Karpas-422 (cell line): ENCODE measurements at regions not wholly inside any gene's neighbourhood (a gene's known extent, or its start where the extent isn't known, plus 50 kb on each side); places are given as distances from the start of the nearest gene placed in this dataset.
A peak's percentile ranks its signal among the peaks of the same experiment; 100 is the strongest.

Experiments used
- DNase-seq: peaks from one replicate; pipeline ENCODE4 v3.0.0-alpha.2; 2015
- H2AFZ ChIP-seq: fragments of 200-600 bp; sonication (generic); 2 replicates; pipeline ENCODE4 v1.6.1; 2014; ENCODE audit warnings: antibody characterized with exemption, low read length, mixed read lengths
- H3K27ac ChIP-seq: fragments of 200-600 bp; sonication (generic); 2 replicates; pipeline ENCODE4 v1.5.1; 2014; ENCODE audit warnings: mild to moderate bottlenecking, low read length, moderate library complexity
- H3K27me3 ChIP-seq: fragments of 200-600 bp; sonication (generic); 2 replicates; pipeline ENCODE4 v1.6.1; 2014; ENCODE audit warnings: low read length, mixed read lengths
- H3K36me3 ChIP-seq: fragments of 200-600 bp; sonication (generic); 2 replicates; pipeline ENCODE4 v1.6.1; 2014; ENCODE audit warnings: low read length, mixed read lengths; ENCODE audit not compliant: insufficient read depth
- H3K4me1 ChIP-seq: fragments of 200-600 bp; sonication (generic); 2 replicates; pipeline ENCODE4 v1.6.1; 2014; ENCODE audit warnings: mild to moderate bottlenecking, low read length, mixed read lengths
- H3K4me2 ChIP-seq: fragments of 200-600 bp; sonication (generic); 2 replicates; pipeline ENCODE4 v1.6.1; 2014; ENCODE audit warnings: low read length, low read depth, mild to moderate bottlenecking; ENCODE audit not compliant: poor library complexity, severe bottlenecking
- H3K4me3 ChIP-seq: fragments of 200-600 bp; sonication (generic); 2 replicates; pipeline ENCODE4 v1.5.1; 2014; ENCODE audit warnings: mild to moderate bottlenecking, antibody characterized with exemption, low read length, mixed read lengths
- H3K79me2 ChIP-seq: fragments of 200-600 bp; sonication (generic); 2 replicates; pipeline ENCODE4 v1.6.1; 2014; ENCODE audit warnings: mild to moderate bottlenecking, low read length, mixed read lengths
- H3K9ac ChIP-seq: fragments of 200-600 bp; sonication (generic); 2 replicates; pipeline ENCODE4 v1.6.0; 2014; ENCODE audit warnings: low read length
- H3K9me2 ChIP-seq: fragments of 200-600 bp; sonication (generic), shearing (Covaris generic); replicated peaks from 2 replicates; pipeline ENCODE4 v1.6.0; 2014; ENCODE audit warnings: mild to moderate bottlenecking, low read length, moderate library complexity; ENCODE audit not compliant: insufficient read depth
- H3K9me3 ChIP-seq: fragments of 300-700, 200-600 bp; sonication (generic); 2 replicates; pipeline ENCODE4 v1.6.1; 2014; ENCODE audit warnings: low read length, mixed read lengths
- H4K20me1 ChIP-seq: fragments of 200-600 bp; sonication (generic); 2 replicates; pipeline ENCODE4 v1.6.1; 2014; ENCODE audit warnings: mild to moderate bottlenecking, antibody characterized with exemption, low read length, low read depth; ENCODE audit not compliant: insufficient read depth

DNA sequence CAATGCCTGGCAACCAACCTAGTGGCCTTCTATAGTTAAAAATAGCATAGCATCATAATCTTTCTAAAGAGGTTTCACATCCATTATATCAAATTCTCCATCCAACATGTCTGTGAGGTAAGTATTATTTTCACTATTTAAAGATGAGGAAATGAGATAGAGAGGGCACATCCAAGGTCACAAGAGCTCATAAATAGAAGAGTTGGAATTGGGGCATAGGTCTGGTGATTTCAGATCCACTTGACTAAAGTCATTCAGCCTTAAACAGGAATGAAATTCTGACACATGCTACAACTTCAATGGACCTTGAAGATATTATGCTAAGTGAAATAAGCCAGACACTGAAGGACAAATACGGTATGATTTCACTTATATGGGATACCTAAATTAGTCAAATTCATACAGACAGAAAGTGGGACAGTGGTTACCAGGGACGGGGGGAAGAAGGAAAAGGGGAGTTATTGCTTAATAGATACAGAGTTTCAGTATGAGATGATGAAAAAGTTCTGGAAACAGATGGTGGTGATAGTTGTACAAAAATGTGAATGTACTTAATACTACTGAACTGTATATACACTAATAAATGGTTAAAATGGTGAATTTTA, 259.6 kb upstream of the NR4A3 start:
- H3K9me3 ChIP-seq = no peaks in the 10 kb centered on the region
- H3K9ac ChIP-seq = no peak overlapping the region
- H3K27ac ChIP-seq = no peak overlapping the region
- H3K4me2 ChIP-seq = no peak overlapping the region
- no peak for DNase-seq
- H3K79me2 ChIP-seq = no peaks in the 10 kb centered on the region
- no peak overlapping the region for H3K4me3 ChIP-seq
- H3K36me3 ChIP-seq = no peaks in the 10 kb centered on the region
- H3K9me2 ChIP-seq = no peaks in the 10 kb centered on the region; the same call in 1 of the 2 replicates
- H3K27me3 ChIP-seq = no peaks in the 10 kb centered on the region
- H4K20me1 ChIP-seq = no peaks in the 10 kb centered on the region
- H2AFZ ChIP-seq = no peak overlapping the region
- H3K4me1 ChIP-seq = no peaks in the 10 kb centered on the region

DNA sequence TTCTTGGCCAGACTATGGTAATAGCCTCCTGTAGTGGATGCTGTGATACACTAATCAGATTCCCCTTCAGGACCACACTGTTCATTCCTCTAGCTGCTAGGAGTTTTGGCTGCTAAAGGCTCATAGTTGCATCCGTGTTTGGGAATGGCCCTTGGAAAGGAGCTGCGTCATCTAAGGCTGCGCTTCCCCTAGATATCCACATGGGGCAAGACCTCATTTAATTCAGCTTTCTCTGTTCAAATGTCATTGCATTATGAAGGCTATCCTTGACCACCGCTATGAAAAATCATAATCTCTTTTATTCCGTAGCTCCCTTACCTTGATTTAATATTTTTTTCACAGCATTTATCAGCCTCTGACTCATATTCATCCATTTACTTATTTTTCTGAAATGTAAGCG, 258.3 kb upstream of the NR4A3 start:
- H3K4me1 ChIP-seq = no peaks in the 10 kb centered on the region

DNA sequence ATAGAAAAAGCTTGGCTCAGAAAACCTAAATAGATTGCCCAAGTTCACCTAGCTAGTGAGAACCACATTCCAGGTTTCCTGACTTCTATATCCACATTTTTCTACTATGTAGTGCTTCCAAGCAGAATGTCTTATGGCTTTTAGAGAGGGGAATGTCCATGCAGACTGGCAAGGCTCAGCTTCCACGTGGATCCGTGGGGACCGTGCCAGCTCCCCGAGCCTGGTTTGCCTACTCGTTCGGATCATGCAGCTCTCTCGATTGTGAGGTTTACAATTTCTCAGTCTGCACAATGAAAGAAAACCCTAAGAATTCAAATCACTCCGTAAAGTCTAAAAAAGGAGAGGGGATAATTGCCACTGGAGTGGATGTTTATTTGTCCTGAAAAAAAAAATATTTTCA, 256.5 kb upstream of the NR4A3 start:
- no peak overlapping the region for H3K4me3 ChIP-seq
- H3K4me1 ChIP-seq = no peaks in the 10 kb centered on the region
- H2AFZ ChIP-seq = no peak overlapping the region
- no peaks in the 10 kb centered on the region; the same call in 1 of the 2 replicates for H3K9me2 ChIP-seq
- H3K9me3 ChIP-seq = no peaks in the 10 kb centered on the region
- no peak overlapping the region for H3K9ac ChIP-seq
- DNase-seq = no peak
- no peak overlapping the region for H3K4me2 ChIP-seq
- no peaks in the 10 kb centered on the region for H4K20me1 ChIP-seq
- H3K27ac ChIP-seq = no peak overlapping the region
- no peaks in the 10 kb centered on the region for H3K36me3 ChIP-seq
- no peaks in the 10 kb centered on the region for H3K79me2 ChIP-seq
- no peaks in the 10 kb centered on the region for H3K27me3 ChIP-seq

More for the DNA sequence above, 258.3 kb upstream of the NR4A3 start:
- no peaks in the 10 kb centered on the region for H3K36me3 ChIP-seq
- H4K20me1 ChIP-seq = no peaks in the 10 kb centered on the region
- no peak overlapping the region for H3K9ac ChIP-seq
- H3K27ac ChIP-seq = no peak overlapping the region
- H3K79me2 ChIP-seq = no peaks in the 10 kb centered on the region
- no peak for DNase-seq
- H2AFZ ChIP-seq = no peak overlapping the region
- H3K9me2 ChIP-seq = no peaks in the 10 kb centered on the region; the same call in 1 of the 2 replicates
- H3K4me3 ChIP-seq = no peak overlapping the region
- H3K9me3 ChIP-seq = no peaks in the 10 kb centered on the region
- H3K27me3 ChIP-seq = no peaks in the 10 kb centered on the region
- no peak overlapping the region for H3K4me2 ChIP-seq

DNA sequence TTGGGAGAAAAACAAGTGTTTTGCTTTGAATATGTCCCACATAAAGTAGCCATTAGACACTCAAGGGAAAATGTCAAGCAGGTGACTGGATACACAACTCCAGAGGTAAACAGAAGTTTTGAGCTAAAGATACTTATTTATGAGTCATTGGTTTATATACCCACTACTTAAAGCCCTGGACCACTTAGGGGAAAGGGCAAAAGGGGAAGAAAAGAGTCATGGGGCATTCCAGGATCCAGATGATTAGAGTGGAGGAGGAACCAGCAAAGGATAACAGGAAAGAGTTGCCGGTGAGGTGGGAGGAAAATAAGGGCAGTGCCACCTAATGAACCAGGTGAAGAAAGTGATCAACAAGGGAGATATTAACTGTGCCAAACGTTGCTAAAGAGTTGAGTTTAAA, 254.2 kb upstream of the NR4A3 start:
- no peaks in the 10 kb centered on the region for H3K27me3 ChIP-seq
- no peak overlapping the region for H3K27ac ChIP-seq
- H4K20me1 ChIP-seq = no peaks in the 10 kb centered on the region
- H3K4me1 ChIP-seq = no peaks in the 10 kb centered on the region
- DNase-seq = no peak
- H2AFZ ChIP-seq = no peak overlapping the region
- no peaks in the 10 kb centered on the region for H3K36me3 ChIP-seq
- no peak overlapping the region for H3K4me2 ChIP-seq
- H3K4me3 ChIP-seq = no peak overlapping the region
- H3K9ac ChIP-seq = no peak overlapping the region
- no peaks in the 10 kb centered on the region for H3K9me3 ChIP-seq
- no peaks in the 10 kb centered on the region for H3K9me2 ChIP-seq
- no peaks in the 10 kb centered on the region for H3K79me2 ChIP-seq

DNA sequence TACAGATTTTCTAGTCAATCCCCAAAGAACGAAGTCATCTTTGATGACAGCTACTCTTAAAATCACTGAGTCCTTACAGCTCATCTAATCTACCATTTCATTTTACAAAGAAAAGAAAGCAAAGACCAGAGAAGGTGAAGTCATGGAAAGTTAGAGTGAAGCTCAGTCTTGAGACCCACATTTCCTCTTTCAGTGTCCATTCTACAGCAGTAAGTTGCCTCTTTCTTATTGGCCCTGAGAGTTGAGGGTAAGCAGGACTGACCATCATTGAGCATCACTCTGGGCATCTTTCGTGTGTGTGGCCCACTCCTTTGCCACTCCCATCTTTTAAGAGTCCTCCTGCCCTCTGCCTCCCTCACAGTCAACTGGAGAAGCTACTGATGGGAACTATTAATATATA, 251.8 kb upstream of the NR4A3 start:
- Histone ChIP-seq H3K36me3 (no peaks in the 10 kb centered on the region), H4K20me1 (no peaks in the 10 kb centered on the region), H3K4me3 (no peak overlapping the region), H3K27ac (no peak overlapping the region), H3K9me3 (no peaks in the 10 kb centered on the region), H3K9ac (no peak overlapping the region), H3K27me3 (no peaks in the 10 kb centered on the region), H3K79me2 (no peaks in the 10 kb centered on the region), H3K9me2 (no peaks in the 10 kb centered on the region), H3K4me1 (no peaks in the 10 kb centered on the region), H3K4me2 (no peak overlapping the region), H2AFZ (no peak overlapping the region)
- no peak for DNase-seq

DNA sequence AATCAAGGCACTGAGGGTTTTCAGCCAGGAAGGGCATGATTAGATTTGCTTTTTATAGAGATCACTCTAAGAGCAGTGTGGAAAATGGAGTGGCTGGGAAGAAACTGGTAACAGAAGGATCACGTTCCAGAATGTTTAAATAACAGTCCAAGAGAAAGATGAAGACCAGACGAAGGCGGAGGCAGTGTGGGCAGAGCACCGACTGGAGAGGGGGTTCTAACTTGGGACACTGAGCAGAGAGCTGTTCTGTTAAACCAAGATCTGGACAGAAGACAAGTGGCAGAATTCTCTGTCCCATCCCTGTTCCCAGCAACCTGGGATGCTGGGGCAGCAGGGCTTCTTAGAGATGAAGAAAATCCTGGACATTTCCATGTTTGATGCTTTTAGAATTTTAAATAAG, 249.1 kb upstream of the NR4A3 start:
- Histone ChIP-seq H3K4me3 (no peak overlapping the region), H3K79me2 (no peaks in the 10 kb centered on the region), H3K36me3 (no peaks in the 10 kb centered on the region), H3K9ac (no peak overlapping the region), H3K27ac (no peak overlapping the region), H2AFZ (no peak overlapping the region), H3K4me2 (no peak overlapping the region), H3K4me1 (no peaks in the 10 kb centered on the region), H3K9me3 (no peaks in the 10 kb centered on the region), H3K27me3 (no peaks in the 10 kb centered on the region), H3K9me2 (no peaks in the 10 kb centered on the region), H4K20me1 (no peaks in the 10 kb centered on the region)
- no peak for DNase-seq

DNA sequence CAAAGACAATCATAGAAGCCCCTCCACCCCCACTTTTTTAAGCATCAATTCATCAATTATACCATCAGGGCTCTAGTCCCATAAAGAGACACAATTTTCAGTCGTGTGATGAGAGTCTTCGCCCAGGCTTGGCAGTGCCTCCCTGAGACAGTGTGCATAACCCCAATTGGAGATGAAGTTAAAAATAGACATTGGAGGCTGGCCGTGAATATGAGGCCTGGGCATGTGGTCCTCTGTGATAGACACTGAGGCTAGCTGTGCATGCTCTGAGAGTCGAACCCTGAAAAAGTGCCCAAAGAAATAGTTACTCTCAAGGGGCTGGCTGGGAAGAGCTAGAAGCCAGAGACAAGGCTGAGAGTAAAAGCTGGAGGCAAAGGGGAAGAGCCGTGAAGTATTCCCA, 248.6 kb upstream of the NR4A3 start:
- no peaks in the 10 kb centered on the region for H3K4me1 ChIP-seq
- H3K27me3 ChIP-seq = no peaks in the 10 kb centered on the region
- no peak overlapping the region for H3K27ac ChIP-seq
- H3K9me3 ChIP-seq = no peaks in the 10 kb centered on the region
- H2AFZ ChIP-seq = no peak overlapping the region
- no peaks in the 10 kb centered on the region for H3K36me3 ChIP-seq
- H3K9ac ChIP-seq = no peak overlapping the region
- DNase-seq = no peak
- H3K4me2 ChIP-seq = no peak overlapping the region
- no peaks in the 10 kb centered on the region for H4K20me1 ChIP-seq
- H3K79me2 ChIP-seq = no peaks in the 10 kb centered on the region
- no peak overlapping the region for H3K4me3 ChIP-seq
- no peaks in the 10 kb centered on the region for H3K9me2 ChIP-seq

DNA sequence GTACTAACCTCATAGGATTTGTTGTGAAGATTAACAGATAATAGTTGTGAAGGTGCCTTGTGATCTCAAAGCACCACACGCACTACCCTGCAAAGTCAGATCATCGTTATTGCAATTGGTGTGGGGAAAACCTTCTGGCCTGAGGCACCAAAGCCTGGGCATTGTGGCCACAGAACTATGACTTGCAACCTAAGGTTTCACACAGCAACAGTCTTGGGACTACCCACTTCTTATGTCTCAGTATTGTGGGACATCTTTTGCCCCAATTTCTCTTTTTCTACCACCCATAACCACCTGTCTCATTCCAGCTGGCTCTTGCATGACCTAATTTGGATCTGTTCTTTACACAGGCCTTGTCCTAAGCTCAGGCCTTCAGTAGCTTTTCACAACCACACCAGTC, 247.8 kb upstream of the NR4A3 start:
- no peak for DNase-seq
- H3K36me3 ChIP-seq = no peaks in the 10 kb centered on the region
- H3K9me2 ChIP-seq = no peaks in the 10 kb centered on the region
- no peaks in the 10 kb centered on the region for H4K20me1 ChIP-seq
- no peak overlapping the region for H3K9ac ChIP-seq
- no peaks in the 10 kb centered on the region for H3K79me2 ChIP-seq
- H3K9me3 ChIP-seq = no peaks in the 10 kb centered on the region
- no peak overlapping the region for H3K4me3 ChIP-seq
- H3K4me1 ChIP-seq = no peaks in the 10 kb centered on the region
- no peak overlapping the region for H2AFZ ChIP-seq
- H3K27me3 ChIP-seq = no peaks in the 10 kb centered on the region
- H3K27ac ChIP-seq = no peak overlapping the region
- no peak overlapping the region for H3K4me2 ChIP-seq

DNA sequence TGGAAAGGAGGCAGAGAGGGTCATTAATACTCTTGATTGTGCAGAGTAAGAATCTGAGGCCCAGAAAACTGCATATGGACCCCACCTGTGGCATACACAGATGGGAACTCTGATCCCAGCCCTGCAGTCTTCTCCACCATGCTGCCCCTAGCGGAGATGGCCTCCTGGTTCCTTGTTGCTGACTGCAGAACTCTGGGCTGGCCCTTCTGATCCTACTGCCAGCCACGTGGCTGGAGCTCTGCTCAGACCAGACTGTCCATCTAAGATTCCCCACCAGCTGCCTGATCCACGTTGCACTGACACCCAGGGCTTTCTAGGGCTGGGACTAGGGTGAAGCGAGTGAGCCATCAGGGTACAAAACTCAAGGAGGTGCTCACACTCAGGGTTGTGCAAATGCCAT, 245.7 kb upstream of the NR4A3 start:
- H3K9ac ChIP-seq = no peak overlapping the region
- no peaks in the 10 kb centered on the region for H3K27me3 ChIP-seq
- H3K9me2 ChIP-seq = no peaks in the 10 kb centered on the region
- H2AFZ ChIP-seq = no peak overlapping the region
- H3K79me2 ChIP-seq = no peaks in the 10 kb centered on the region
- H3K4me1 ChIP-seq = no peaks in the 10 kb centered on the region
- H3K36me3 ChIP-seq = no peaks in the 10 kb centered on the region
- H3K4me2 ChIP-seq = no peak overlapping the region
- no peaks in the 10 kb centered on the region for H3K9me3 ChIP-seq
- H4K20me1 ChIP-seq = no peaks in the 10 kb centered on the region
- H3K4me3 ChIP-seq = no peak overlapping the region
- peak; percentile 53 for DNase-seq
- H3K27ac ChIP-seq = no peak overlapping the region
